Caco-2 (cell line): ENCODE measurements at regions not wholly inside any gene's neighbourhood (a gene's known extent, or its start where the extent isn't known, plus 50 kb on each side); places are given as distances from the start of the nearest gene placed in this dataset.

ENCODE experiments used
- BruUV-seq: library from RNA; stranded (reverse); fragments of 400-500 nt; replicated peaks from 2 replicates; lab custom pipeline; 2021; lab: Mats Ljungman, UMichigan
- CTCF ChIA-PET: fragments of 300-600 bp; sonication (Branson Sonifier 250); formaldehyde crosslinking; loops from one replicate; lab custom pipeline; 2022; ENCODE audit warnings: antibody characterized with exemption; lab: Charles Lee
- POLR2A ChIA-PET: fragments of 300-600 bp; sonication (Branson Sonifier 250); formaldehyde crosslinking; loops from one replicate; lab custom pipeline; 2022; ENCODE audit warnings: antibody characterized with exemption; lab: Charles Lee
- DNase-seq, 2 experiments: peaks; one replicate each; pipeline versions ENCODE4 v3.0.0 to v3.0.0-alpha.2; 2020 to 2022
- H3K27me3 ChIP-seq: replicated peaks from 2 replicates; pipeline ENCODE4 v1.6.0; 2011; ENCODE audit warnings: low read length; ENCODE audit not compliant: control insufficient read depth, insufficient read depth
- H3K36me3 ChIP-seq: 2 replicates; pipeline ENCODE4 v1.5.1; 2011; ENCODE audit warnings: low read length; ENCODE audit not compliant: control insufficient read depth, insufficient read depth
- H3K4me1 ChIP-seq: fragments of 250-450 bp; sonication (Bioruptor Pico); 2 replicates; pipeline ENCODE4 v1.5.1; 2020; ENCODE audit warnings: mild to moderate bottlenecking
- H3K4me3 ChIP-seq: 2 replicates; pipeline ENCODE4 v1.5.1; 2011; ENCODE audit warnings: low read depth, mild to moderate bottlenecking, control low read depth, low read length
- H3K9me3 ChIP-seq: fragments of 250-450 bp; sonication (Bioruptor Pico); 2 replicates; pipeline ENCODE4 v1.5.1; 2020; ENCODE audit warnings: mild to moderate bottlenecking, moderate library complexity
- H3K27ac Mint-ChIP-seq: one replicate; pipeline ENCODE4 v1.8.0; 2022; ENCODE audit warnings: mixed read lengths; ENCODE audit not compliant: unreplicated experiment
- H3K27me3 Mint-ChIP-seq: one replicate; pipeline ENCODE4 v1.8.0; 2022; ENCODE audit warnings: mixed read lengths; ENCODE audit not compliant: insufficient read depth, unreplicated experiment
- H3K36me3 Mint-ChIP-seq: one replicate; pipeline ENCODE4 v1.8.0; 2022; ENCODE audit warnings: mild to moderate bottlenecking, mixed read lengths; ENCODE audit not compliant: insufficient read depth, unreplicated experiment
- H3K4me1 Mint-ChIP-seq: one replicate; pipeline ENCODE4 v1.8.0; 2022; ENCODE audit warnings: low read depth, mixed read lengths; ENCODE audit not compliant: unreplicated experiment
- H3K4me3 Mint-ChIP-seq: one replicate; pipeline ENCODE4 v1.8.0; 2022; ENCODE audit warnings: mild to moderate bottlenecking, moderate library complexity, mixed read lengths; ENCODE audit not compliant: unreplicated experiment
- H3K9me3 Mint-ChIP-seq: one replicate; pipeline ENCODE4 v1.8.0; 2022; ENCODE audit warnings: mixed read lengths; ENCODE audit not compliant: unreplicated experiment
- CTCF ChIP-seq, 2 experiments: fragments of 200-600 bp in 1 of 2; IDR thresholded peaks; 1 replicate in 1 of 2; 2 replicates in 1 of 2; pipeline versions ENCODE4 v1.5.1 to v1.8.0; 2011 to 2022; ENCODE audit warnings: antibody characterized with exemption in 1 of 2, control low read depth in 1 of 2, inconsistent platforms in 1 of 2, low read depth in 1 of 2, low read length in 1 of 2, mild to moderate bottlenecking in 1 of 2, moderate library complexity in 1 of 2; ENCODE audit not compliant: insufficient read depth in 1 of 2, severe bottlenecking in 1 of 2, unreplicated experiment in 1 of 2
- intact Hi-C: fragments of 100-400 bp; cut with micrococcal nuclease; formaldehyde crosslinking; loops from one replicate; pipeline ENCODE4 v1.10.0; 2022; ENCODE audit not compliant: unreplicated experiment

- Mint-ChIP-seq H3K27ac (no peak overlapping the region), H3K36me3 (no peaks in the 10 kb centered on the region), H3K27me3 (peaks cover 3% of the 10 kb centered on the region), H3K4me1 (no peaks in the 10 kb centered on the region), H3K9me3 (no peaks in the 10 kb centered on the region), H3K4me3 (no peak overlapping the region)
- H3K4me1 ChIP-seq: no peaks in the 10 kb centered on the region
- intact Hi-C loops: no loop called here
- no peak for DNase-seq
- H3K27me3 ChIP-seq: no peaks in the 10 kb centered on the region
- BruUV-seq: no TSS peak
- no peak for TF ChIP-seq CTCF (IDR thresholded peaks at IDR 0.05; ENCODE audit: insufficient read depth in 1 of 2, low read depth in 1 of 2, low read length in 1 of 2, severe bottlenecking in 1 of 2, unreplicated experiment in 1 of 2)
- H3K9me3 ChIP-seq: no peaks in the 10 kb centered on the region
- H3K36me3 ChIP-seq: no peaks in the 10 kb centered on the region
- H3K4me3 ChIP-seq: no peak overlapping the region
- CTCF ChIA-PET: no interaction called here
- POLR2A ChIA-PET: no interaction called here
These were observed 260.3 kb downstream of the SATB2 start for GRCh38 chr2:199197448-199197847.

- DNase-seq: no peak
- Mint-ChIP-seq H3K9me3 (no peaks in the 10 kb centered on the region), H3K4me3 (no peak overlapping the region), H3K4me1 (no peaks in the 10 kb centered on the region), H3K27me3 (peaks cover 3% of the 10 kb centered on the region), H3K36me3 (no peaks in the 10 kb centered on the region), H3K27ac (no peak overlapping the region)
- no peaks in the 10 kb centered on the region for H3K27me3 ChIP-seq
- intact Hi-C loops: no loop called here
- TF ChIP-seq CTCF (IDR thresholded peaks at IDR 0.05; ENCODE audit: insufficient read depth in 1 of 2, low read depth in 1 of 2, low read length in 1 of 2, severe bottlenecking in 1 of 2, unreplicated experiment in 1 of 2): no peak
- no peak overlapping the region for H3K4me3 ChIP-seq
- no peaks in the 10 kb centered on the region for H3K9me3 ChIP-seq
- H3K4me1 ChIP-seq: no peaks in the 10 kb centered on the region
- POLR2A ChIA-PET: no interaction called here
- CTCF ChIA-PET: no interaction called here
- no TSS peak for BruUV-seq
- no peaks in the 10 kb centered on the region for H3K36me3 ChIP-seq
These were observed 261.1 kb downstream of the SATB2 start for GRCh38 chr2:199196686-199197085.

DNA sequence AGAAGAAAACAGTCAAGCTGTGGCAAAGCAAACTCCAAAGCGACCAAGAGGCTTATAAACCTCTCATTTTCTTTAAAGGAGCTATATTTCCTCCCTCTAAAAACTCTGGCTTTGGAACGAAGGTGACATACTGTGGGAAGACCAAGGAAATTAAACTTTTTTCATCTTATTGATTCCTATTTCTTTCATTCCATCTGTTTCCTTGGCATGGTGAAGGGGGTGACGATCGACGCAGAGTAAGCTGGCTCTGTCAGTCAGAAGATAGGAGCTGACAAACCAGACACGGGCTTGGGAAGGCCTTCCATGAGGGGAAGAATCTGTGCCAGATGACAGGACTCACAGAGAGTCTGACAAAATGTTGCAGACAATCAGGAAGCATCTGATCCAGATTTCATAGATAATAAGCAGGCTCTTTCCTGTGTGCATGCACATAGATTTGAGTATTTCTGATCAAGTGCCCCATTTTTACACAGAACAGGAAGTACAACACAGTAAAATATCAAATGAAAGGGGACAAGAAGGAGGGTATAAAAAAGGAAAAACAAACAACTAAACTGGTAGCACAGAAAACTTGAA is 261.7 kb downstream of the SATB2 start:
- Mint-ChIP-seq H3K36me3 (no peaks in the 10 kb centered on the region), H3K9me3 (no peaks in the 10 kb centered on the region), H3K4me1 (no peaks in the 10 kb centered on the region), H3K4me3 (no peak overlapping the region), H3K27ac (no peak overlapping the region), H3K27me3 (peaks cover 3% of the 10 kb centered on the region)
- Histone ChIP-seq H3K4me1 (no peaks in the 10 kb centered on the region), H3K4me3 (no peak overlapping the region), H3K9me3 (no peaks in the 10 kb centered on the region), H3K36me3 (no peaks in the 10 kb centered on the region), H3K27me3 (no peaks in the 10 kb centered on the region)
- no TSS peak for BruUV-seq
- CTCF ChIA-PET: no interaction called here
- POLR2A ChIA-PET: no interaction called here
- TF ChIP-seq CTCF (IDR thresholded peaks at IDR 0.05; ENCODE audit: insufficient read depth in 1 of 2, low read depth in 1 of 2, low read length in 1 of 2, severe bottlenecking in 1 of 2, unreplicated experiment in 1 of 2): no peak
- DNase-seq: no peak
- intact Hi-C loops: no loop called here
